ENCODE measurements at regions not wholly inside any gene's neighbourhood (a gene's known extent, or its start where the extent isn't known, plus 50 kb on each side); places are given as distances from the start of the nearest gene placed in this dataset.

DNA sequence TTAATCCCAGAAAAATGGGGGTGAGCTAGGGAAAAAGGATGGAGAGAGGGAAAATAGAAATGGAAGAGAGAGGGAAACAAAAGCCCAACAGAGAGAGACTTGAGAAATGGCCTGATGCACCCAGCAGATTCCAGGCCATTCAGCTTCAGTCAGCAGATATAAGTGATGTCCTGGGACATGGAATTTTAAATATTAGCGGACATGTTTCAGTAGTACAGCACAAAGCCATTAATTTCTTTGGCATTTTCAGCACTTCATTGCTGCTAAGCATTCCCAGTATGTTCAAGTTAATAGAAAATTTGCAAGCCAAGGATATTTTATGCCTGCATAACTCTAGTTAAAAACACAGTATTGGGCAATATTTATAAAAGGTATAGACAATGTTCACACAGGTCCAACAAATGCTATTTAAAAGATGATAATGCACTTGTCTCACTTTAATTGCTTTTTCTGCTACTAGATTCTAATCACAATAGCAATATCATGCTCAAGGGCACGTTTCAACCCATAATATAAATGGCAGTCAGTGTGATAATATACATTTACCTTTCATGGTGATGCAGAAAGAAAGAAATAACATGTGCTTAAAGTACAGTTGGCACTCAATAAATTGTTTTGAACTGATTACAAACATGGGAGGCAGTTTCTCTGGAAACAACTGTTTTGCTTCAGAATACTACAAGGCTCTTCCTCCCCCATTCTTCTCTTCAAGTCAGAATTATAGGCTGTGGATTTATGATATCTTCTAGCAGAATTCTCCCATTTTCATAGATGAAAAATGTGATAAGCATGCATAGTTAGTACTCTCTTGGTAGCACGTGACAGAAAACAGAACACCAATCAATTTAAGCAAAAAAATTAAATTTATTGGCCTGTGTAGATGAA, 108.1 kb upstream of the MAGI3 start:
- no peaks in the 10 kb centered on the region for H3K9me3 Mint-ChIP-seq
- peaks cover 28% of the 10 kb centered on the region for H3K27me3 Mint-ChIP-seq
- no peaks in the 10 kb centered on the region for H3K4me1 Mint-ChIP-seq
- H3K36me3 Mint-ChIP-seq (ENCODE audit: low read depth), result no peaks in the 10 kb centered on the region
- no peak overlapping the region for H3K4me3 Mint-ChIP-seq
- no peak for ATAC-seq (ENCODE audit: low read depth)
- no peak overlapping the region for H3K27ac Mint-ChIP-seq
- no peak for DNase-seq
- intact Hi-C loops (cut with micrococcal nuclease), result no loop called here
- TF ChIP-seq, protein P1, sequence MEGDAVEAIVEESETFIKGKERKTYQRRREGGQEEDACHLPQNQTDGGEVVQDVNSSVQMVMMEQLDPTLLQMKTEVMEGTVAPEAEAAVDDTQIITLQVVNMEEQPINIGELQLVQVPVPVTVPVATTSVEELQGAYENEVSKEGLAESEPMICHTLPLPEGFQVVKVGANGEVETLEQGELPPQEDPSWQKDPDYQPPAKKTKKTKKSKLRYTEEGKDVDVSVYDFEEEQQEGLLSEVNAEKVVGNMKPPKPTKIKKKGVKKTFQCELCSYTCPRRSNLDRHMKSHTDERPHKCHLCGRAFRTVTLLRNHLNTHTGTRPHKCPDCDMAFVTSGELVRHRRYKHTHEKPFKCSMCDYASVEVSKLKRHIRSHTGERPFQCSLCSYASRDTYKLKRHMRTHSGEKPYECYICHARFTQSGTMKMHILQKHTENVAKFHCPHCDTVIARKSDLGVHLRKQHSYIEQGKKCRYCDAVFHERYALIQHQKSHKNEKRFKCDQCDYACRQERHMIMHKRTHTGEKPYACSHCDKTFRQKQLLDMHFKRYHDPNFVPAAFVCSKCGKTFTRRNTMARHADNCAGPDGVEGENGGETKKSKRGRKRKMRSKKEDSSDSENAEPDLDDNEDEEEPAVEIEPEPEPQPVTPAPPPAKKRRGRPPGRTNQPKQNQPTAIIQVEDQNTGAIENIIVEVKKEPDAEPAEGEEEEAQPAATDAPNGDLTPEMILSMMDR (IDR thresholded peaks at IDR 0.05), result no peak
- ChIA-PET POLR2A (no interaction called here), CTCF (no interaction called here)

DNA sequence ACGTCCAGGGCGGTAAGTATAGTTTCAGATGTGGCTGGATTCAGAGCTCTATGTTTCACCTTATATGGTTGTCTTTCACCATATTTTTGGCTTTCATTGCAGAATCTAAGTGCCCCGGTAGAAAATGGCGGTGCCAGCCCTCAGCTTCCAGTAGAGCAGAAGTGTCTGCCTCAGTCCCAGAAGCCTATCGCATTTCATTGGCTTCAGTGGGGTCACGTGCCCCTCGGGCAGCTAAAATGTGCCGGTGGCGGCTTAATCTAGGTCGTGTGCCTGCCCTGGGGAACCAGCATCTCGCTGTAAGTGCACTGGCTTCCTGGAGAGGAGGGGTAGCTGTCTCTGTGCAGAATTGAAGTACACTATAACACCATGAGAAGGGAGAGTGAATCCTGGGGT, 107.4 kb upstream of the MAGI3 start:
- CTCF ChIA-PET, result no interaction called here
- peaks cover 34% of the 10 kb centered on the region for H3K27me3 Mint-ChIP-seq
- ATAC-seq (ENCODE audit: low read depth), result no peak
- no peaks in the 10 kb centered on the region for H3K4me1 Mint-ChIP-seq
- no peak overlapping the region for H3K27ac Mint-ChIP-seq
- TF ChIP-seq, protein P1 (IDR thresholded peaks at IDR 0.05), result no peak
- H3K4me3 Mint-ChIP-seq, result no peak overlapping the region
- H3K36me3 Mint-ChIP-seq (ENCODE audit: low read depth), result no peaks in the 10 kb centered on the region
- no peak for DNase-seq
- H3K9me3 Mint-ChIP-seq, result no peaks in the 10 kb centered on the region
- POLR2A ChIA-PET, result no interaction called here
- intact Hi-C loops (cut with micrococcal nuclease), result no loop called here

DNA sequence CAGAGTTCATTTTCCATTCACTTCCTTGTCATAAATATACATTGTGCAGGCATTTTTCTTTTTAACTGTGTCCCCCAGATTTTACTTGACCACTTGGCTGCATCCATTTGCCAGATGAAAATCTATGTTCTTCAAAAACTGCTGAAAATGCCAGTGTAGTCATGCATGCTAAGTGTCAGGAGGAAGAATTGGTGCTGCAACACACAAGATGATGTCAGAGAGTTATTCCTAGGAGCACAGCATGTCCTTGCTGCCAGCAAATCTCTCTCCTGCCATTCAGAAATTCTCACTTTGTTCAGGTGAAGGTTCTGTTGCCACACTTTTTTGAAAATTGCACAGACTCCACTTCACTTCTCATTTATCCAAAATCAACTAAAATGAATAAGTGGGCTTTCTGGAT, 106.4 kb upstream of the MAGI3 start:
- Mint-ChIP-seq H3K4me1 (no peaks in the 10 kb centered on the region), H3K27me3 (peaks cover 36% of the 10 kb centered on the region), H3K27ac (no peak overlapping the region), H3K4me3 (no peak overlapping the region), H3K36me3 (ENCODE audit: low read depth) (no peaks in the 10 kb centered on the region), H3K9me3 (no peaks in the 10 kb centered on the region)
- ChIA-PET POLR2A (no interaction called here), CTCF (no interaction called here)
- DNase-seq (no peak), ATAC-seq (ENCODE audit: low read depth) (no peak)
- TF ChIP-seq, protein P1 (IDR thresholded peaks at IDR 0.05), result no peak
- intact Hi-C loops (cut with micrococcal nuclease), result no loop called here

DNA sequence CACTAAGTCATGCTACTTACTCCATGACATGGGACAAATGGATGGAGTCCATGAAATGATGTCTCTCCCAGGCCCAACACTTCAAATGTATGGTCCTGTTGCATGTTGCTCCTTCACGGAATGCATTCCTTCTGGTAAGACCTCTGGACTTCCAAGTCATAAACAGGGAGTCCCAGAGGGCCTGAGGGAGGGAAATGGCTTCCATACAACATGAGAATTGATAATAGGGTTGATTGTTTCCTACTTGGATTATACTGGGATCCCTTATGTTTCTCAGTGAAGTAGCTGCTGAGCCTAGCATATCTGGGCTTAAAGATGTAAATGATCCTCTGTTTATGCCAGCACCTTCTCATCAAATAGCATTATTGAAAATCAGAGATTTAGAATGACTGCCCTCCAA, 104.2 kb upstream of the MAGI3 start:
- POLR2A ChIA-PET, result no interaction called here
- peaks cover 23% of the 10 kb centered on the region for H3K27me3 Mint-ChIP-seq
- intact Hi-C loops (cut with micrococcal nuclease), result no loop called here
- no peak overlapping the region for H3K27ac Mint-ChIP-seq
- DNase-seq, result no peak
- TF ChIP-seq, protein P1 (IDR thresholded peaks at IDR 0.05), result no peak
- H3K36me3 Mint-ChIP-seq (ENCODE audit: low read depth), result no peaks in the 10 kb centered on the region
- no peaks in the 10 kb centered on the region for H3K4me1 Mint-ChIP-seq
- no peak overlapping the region for H3K4me3 Mint-ChIP-seq
- CTCF ChIA-PET, result no interaction called here
- H3K9me3 Mint-ChIP-seq, result no peaks in the 10 kb centered on the region
- no peak for ATAC-seq (ENCODE audit: low read depth)

DNA sequence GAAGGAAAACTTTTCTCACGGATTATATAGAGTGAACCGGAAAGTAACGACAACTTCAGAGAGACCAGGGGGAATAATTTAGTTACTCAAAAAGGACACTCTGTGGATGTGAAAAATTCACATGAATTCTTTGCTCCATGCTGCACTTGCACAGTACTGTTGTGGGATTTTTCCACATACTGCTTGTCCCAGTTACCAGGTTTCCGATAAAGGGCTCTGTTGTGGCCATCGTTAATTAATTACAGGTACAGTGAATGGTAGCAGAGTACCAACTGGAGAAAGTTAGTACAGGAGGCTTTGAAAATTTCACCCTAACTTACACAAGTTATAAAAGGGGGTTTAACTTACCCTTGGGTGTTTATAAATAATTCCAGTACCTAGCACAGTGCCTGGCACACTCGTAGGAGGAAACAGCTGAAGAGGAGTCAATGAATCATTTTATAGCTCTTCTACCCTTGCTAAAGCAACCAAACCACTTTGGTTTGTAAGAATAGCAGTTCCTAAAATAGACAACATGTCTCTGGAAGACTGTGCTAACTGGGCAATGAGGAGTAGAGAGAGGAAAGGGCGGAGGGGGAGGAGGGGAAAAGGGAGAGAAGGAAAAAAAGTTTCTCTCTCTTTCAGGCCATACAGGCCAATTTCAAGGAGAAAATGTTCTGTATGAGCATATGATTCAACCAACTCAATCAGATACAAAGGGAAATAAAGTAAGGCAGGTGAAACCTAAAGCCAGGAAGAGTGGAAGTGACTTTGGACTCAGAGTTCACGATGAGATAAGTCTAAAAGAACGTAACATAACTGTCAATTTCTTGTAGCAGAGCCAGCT, 98.3 kb upstream of the MAGI3 start:
- ATAC-seq (ENCODE audit: low read depth) (no peak), DNase-seq (no peak)
- TF ChIP-seq, protein P1 (IDR thresholded peaks at IDR 0.05), result no peak
- intact Hi-C loops (cut with micrococcal nuclease), result no loop called here
- Mint-ChIP-seq H3K4me3 (no peak overlapping the region), H3K27ac (no peak overlapping the region), H3K36me3 (ENCODE audit: low read depth) (no peaks in the 10 kb centered on the region), H3K27me3 (peaks cover 19% of the 10 kb centered on the region), H3K9me3 (no peaks in the 10 kb centered on the region), H3K4me1 (no peaks in the 10 kb centered on the region)
- CTCF ChIA-PET, result no interaction called here
- POLR2A ChIA-PET, result no interaction called here
